Activated B cell treated with CpG ODN at 0.5 μM for 24 hours (primary cell): ENCODE measurements at regions not wholly inside any gene's neighbourhood (a gene's known extent, or its start where the extent isn't known, plus 50 kb on each side); places are given as distances from the start of the nearest gene placed in this dataset.

ENCODE experiments used
- ATAC-seq: fragments of 200-7000 bp; cut with Tn5 transposase; one replicate; pipeline ENCODE4 v1.10.0; 2021; ENCODE audit warnings: low read depth, mild to moderate bottlenecking, moderate library complexity
- CTCF ChIA-PET: fragments of 350-600 bp; sonication (Branson Sonifier 250); formaldehyde crosslinking; loops from one replicate; lab custom pipeline; 2021; ENCODE audit warnings: antibody characterized with exemption; lab: Charles Lee
- POLR2A ChIA-PET: fragments of 350-600 bp; sonication (Branson Sonifier 250); formaldehyde crosslinking; loops from one replicate; lab custom pipeline; 2021; ENCODE audit warnings: antibody characterized with exemption; lab: Charles Lee
- DNase-seq: peaks from one replicate; pipeline ENCODE4 v3.0.0; 2022
- H3K27ac Mint-ChIP-seq: one replicate; pipeline ENCODE4 v1.8.0; 2020; ENCODE audit warnings: mixed read lengths
- H3K27me3 Mint-ChIP-seq: one replicate; pipeline ENCODE4 v1.8.0; 2021; ENCODE audit warnings: mixed read lengths
- H3K36me3 Mint-ChIP-seq: one replicate; pipeline ENCODE4 v1.8.0; 2021; ENCODE audit warnings: low read depth, mixed read lengths
- H3K4me1 Mint-ChIP-seq: one replicate; pipeline ENCODE4 v1.8.0; 2021; ENCODE audit warnings: mixed read lengths
- H3K4me3 Mint-ChIP-seq: one replicate; pipeline ENCODE4 v1.8.0; 2020; ENCODE audit warnings: mild to moderate bottlenecking, mixed read lengths
- H3K9me3 Mint-ChIP-seq: one replicate; pipeline ENCODE4 v1.8.0; 2020; ENCODE audit warnings: mixed read lengths
- intact Hi-C: fragments of 100-400 bp; cut with micrococcal nuclease; formaldehyde crosslinking; loops from one replicate; pipeline ENCODE4 v1.15.1; 2024
- TF ChIP-seq, protein P1 (sequence below): fragments of 200-600 bp; IDR thresholded peaks from one replicate; pipeline ENCODE4 v1.8.0; 2022; ENCODE audit warnings: antibody characterized with exemption, mild to moderate bottlenecking

- intact Hi-C loops: no loop called here
- Mint-ChIP-seq H3K4me1 (peaks cover 48% of the 10 kb centered on the region), H3K36me3 (no peaks in the 10 kb centered on the region), H3K4me3 (no peak overlapping the region), H3K27ac (no peak overlapping the region), H3K27me3 (peaks cover 4% of the 10 kb centered on the region), H3K9me3 (no peaks in the 10 kb centered on the region)
- ATAC-seq: no peak
- DNase-seq: no peak
- CTCF ChIA-PET: interaction anchor here (2.7 kb wide), 1 partner anchor 18 kb away, joined by 9 read pairs; no protein-coding TSS in a partner anchor
- TF ChIP-seq, protein P1, sequence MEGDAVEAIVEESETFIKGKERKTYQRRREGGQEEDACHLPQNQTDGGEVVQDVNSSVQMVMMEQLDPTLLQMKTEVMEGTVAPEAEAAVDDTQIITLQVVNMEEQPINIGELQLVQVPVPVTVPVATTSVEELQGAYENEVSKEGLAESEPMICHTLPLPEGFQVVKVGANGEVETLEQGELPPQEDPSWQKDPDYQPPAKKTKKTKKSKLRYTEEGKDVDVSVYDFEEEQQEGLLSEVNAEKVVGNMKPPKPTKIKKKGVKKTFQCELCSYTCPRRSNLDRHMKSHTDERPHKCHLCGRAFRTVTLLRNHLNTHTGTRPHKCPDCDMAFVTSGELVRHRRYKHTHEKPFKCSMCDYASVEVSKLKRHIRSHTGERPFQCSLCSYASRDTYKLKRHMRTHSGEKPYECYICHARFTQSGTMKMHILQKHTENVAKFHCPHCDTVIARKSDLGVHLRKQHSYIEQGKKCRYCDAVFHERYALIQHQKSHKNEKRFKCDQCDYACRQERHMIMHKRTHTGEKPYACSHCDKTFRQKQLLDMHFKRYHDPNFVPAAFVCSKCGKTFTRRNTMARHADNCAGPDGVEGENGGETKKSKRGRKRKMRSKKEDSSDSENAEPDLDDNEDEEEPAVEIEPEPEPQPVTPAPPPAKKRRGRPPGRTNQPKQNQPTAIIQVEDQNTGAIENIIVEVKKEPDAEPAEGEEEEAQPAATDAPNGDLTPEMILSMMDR: no peak
- POLR2A ChIA-PET: no interaction called here
Observed at GRCh38 chr2:47304654-47305053, 64.5 kb upstream of the EPCAM start.

DNA sequence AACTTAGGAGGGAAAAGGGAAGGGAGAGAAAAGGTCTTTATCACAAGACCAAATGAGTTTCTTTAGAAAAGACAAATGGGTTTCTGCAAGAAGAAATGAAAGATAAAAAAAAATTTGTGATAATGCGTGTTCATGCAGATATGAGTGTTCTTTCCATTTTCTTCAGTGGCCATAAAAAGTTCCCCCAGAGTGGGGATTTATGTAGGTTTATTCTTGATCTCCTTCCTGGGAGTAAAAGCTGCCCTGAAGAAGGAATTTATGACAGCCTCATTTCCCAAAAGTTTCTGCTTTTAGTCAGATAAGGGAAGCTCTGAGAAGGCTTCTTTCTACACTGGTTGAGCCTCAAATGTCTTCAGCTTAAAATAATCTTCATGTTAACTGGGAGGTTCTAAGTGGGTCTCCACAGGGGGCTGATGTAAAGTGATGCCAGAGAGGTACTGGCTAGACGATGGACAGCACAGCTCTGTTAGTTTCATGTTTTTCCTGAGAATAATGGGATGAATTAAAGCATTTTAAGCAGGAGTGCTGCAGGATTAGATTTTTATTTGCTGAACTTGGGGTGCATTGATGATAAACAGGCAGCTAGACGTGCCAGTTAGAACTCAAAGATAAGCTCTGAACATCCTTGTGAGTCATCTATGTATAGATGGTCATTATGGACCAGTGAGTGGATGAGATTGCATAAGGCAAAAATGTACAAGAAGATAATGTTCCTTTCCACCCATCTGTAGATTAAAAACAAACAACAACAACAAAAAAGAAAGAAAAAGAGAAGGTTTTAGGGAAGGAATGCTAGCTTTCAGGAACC is 65.6 kb upstream of the EPCAM start:
- intact Hi-C loops: no loop called here
- H3K36me3 Mint-ChIP-seq: no peaks in the 10 kb centered on the region
- ChIA-PET POLR2A (no interaction called here), CTCF (interaction anchor here (2.7 kb wide), 1 partner anchor 19 kb away, joined by 9 read pairs; no protein-coding TSS in a partner anchor)
- TF ChIP-seq, protein P1: no peak
- H3K27me3 Mint-ChIP-seq: peaks cover 4% of the 10 kb centered on the region
- DNase-seq (no peak), ATAC-seq (no peak)
- H3K27ac Mint-ChIP-seq: no peak overlapping the region
- no peaks in the 10 kb centered on the region for H3K9me3 Mint-ChIP-seq
- peaks cover 41% of the 10 kb centered on the region for H3K4me1 Mint-ChIP-seq
- H3K4me3 Mint-ChIP-seq: no peak overlapping the region

- Mint-ChIP-seq H3K36me3 (no peaks in the 10 kb centered on the region), H3K4me3 (no peak overlapping the region), H3K27me3 (peaks cover 4% of the 10 kb centered on the region), H3K27ac (peak overlapping the region; percentile 9), H3K9me3 (no peaks in the 10 kb centered on the region), H3K4me1 (peaks cover 38% of the 10 kb centered on the region)
- ChIA-PET CTCF (interaction anchor here (3.2 kb wide), 1 partner anchor 21 kb away, joined by 14 read pairs; no protein-coding TSS in a partner anchor), POLR2A (interaction anchor here (1.9 to 2.1 kb wide), 2 partner anchors 8 to 318 kb away, joined by 5 to 28 read pairs; no protein-coding TSS in a partner anchor)
- intact Hi-C loops: no loop called here
- no peak for DNase-seq
- ATAC-seq: no peak
- TF ChIP-seq, protein P1: no peak
Observed at GRCh38 chr2:47302308-47302707, 66.8 kb upstream of the EPCAM start.

DNA sequence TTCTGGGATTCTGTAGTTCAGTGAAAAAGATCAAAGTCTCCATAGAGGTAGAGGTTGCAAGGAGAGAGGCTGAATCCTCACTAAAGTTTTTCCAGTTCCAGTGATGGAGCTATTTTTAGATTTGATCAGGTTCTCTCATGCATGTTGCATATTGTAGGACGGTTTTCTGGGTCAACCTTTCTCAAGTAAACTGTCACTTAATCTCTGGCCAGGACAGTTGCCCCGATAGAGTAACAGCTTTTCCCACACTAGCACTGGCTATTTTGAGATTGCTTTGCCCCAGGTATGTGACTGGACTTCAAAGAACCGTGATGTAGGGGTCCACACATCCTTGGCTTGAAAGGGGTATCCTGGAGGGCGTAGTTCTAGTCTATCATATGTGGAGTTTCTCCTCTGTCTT is 67.4 kb upstream of the EPCAM start:
- DNase-seq (no peak), ATAC-seq (no peak)
- no peak overlapping the region for H3K4me3 Mint-ChIP-seq
- intact Hi-C loops: no loop called here
- H3K27ac Mint-ChIP-seq: peak overlapping the region; percentile 9
- TF ChIP-seq, protein P1: no peak
- H3K4me1 Mint-ChIP-seq: peaks cover 36% of the 10 kb centered on the region
- no peaks in the 10 kb centered on the region for H3K9me3 Mint-ChIP-seq
- no peaks in the 10 kb centered on the region for H3K36me3 Mint-ChIP-seq
- ChIA-PET CTCF (interaction anchor here (1.1 to 3.2 kb wide), 3 partner anchors 9 to 319 kb away, joined by 3 to 14 read pairs (median 4); no protein-coding TSS in a partner anchor), POLR2A (interaction anchor here (0.5 to 2.1 kb wide), 8 partner anchors 8 to 680 kb away, joined by 3 to 28 read pairs (median 4); partner anchors contain the start of gene MSH2)
- peaks cover 4% of the 10 kb centered on the region for H3K27me3 Mint-ChIP-seq

- intact Hi-C loops: no loop called here
- TF ChIP-seq, protein P1: no peak
- POLR2A ChIA-PET: interaction anchor here (0.5 to 2.1 kb wide), 13 partner anchors 9 to 679 kb away, joined by 3 to 28 read pairs (median 4); partner anchors contain the start of gene MSH2
- Mint-ChIP-seq H3K36me3 (no peaks in the 10 kb centered on the region), H3K9me3 (no peaks in the 10 kb centered on the region), H3K4me1 (peaks cover 36% of the 10 kb centered on the region), H3K4me3 (peak overlapping the region; percentile 61), H3K27me3 (peaks cover 4% of the 10 kb centered on the region), H3K27ac (peak overlapping the region; percentile 66)
- CTCF ChIA-PET: interaction anchor here (1.1 to 3.2 kb wide), 5 partner anchors 9 to 318 kb away, joined by 3 to 14 read pairs (median 4); no protein-coding TSS in a partner anchor
- ATAC-seq (peak; percentile 59), DNase-seq (no peak)
Observed at GRCh38 chr2:47301277-47301618, 67.9 kb upstream of the EPCAM start.
